GM23338 (cell line): ENCODE measurements at regions not wholly inside any gene's neighbourhood (a gene's known extent, or its start where the extent isn't known, plus 50 kb on each side); places are given as distances from the start of the nearest gene placed in this dataset.

Experiments
- EZH2 ChIP-seq: fragments of 200-600 bp; sonication (generic); IDR thresholded peaks from one replicate; pipeline ENCODE4 v1.8.0; 2017; ENCODE audit warnings: antibody characterized with exemption, mild to moderate bottlenecking, low read depth; ENCODE audit not compliant: unreplicated experiment
- EZH2phosphoT487 ChIP-seq: fragments of 200-600 bp; sonication (generic); IDR thresholded peaks from one replicate; pipeline ENCODE4 v1.8.1; 2018; ENCODE audit warnings: antibody characterized with exemption; ENCODE audit not compliant: unreplicated experiment
- POLR2AphosphoS5 ChIP-seq: IDR thresholded peaks from 2 replicates; pipeline ENCODE4 v1.6.1; 2016; ENCODE audit warnings: antibody characterized with exemption, low read depth
- STAT1 ChIP-seq: IDR thresholded peaks from one replicate; pipeline ENCODE4 v1.6.1; 2016; ENCODE audit warnings: antibody characterized with exemption; ENCODE audit not compliant: unreplicated experiment
- TF ChIP-seq, protein P1 (sequence below), 2 experiments: fragments of 200-600 bp in 1 of 2; sonication (generic) in 1 of 2; conservative IDR thresholded peaks; 2 replicates each; pipeline versions ENCODE4 v1.5.1 to v1.6.1; 2016 to 2017; ENCODE audit warnings: antibody characterized with exemption in 2 of 2, low read depth in 2 of 2, mild to moderate bottlenecking in 2 of 2, moderate library complexity in 1 of 2
- TF ChIP-seq, protein P2 (sequence below): IDR thresholded peaks from one replicate; pipeline ENCODE4 v1.6.1; 2018; ENCODE audit warnings: antibody characterized with exemption; ENCODE audit not compliant: unreplicated experiment

DNA sequence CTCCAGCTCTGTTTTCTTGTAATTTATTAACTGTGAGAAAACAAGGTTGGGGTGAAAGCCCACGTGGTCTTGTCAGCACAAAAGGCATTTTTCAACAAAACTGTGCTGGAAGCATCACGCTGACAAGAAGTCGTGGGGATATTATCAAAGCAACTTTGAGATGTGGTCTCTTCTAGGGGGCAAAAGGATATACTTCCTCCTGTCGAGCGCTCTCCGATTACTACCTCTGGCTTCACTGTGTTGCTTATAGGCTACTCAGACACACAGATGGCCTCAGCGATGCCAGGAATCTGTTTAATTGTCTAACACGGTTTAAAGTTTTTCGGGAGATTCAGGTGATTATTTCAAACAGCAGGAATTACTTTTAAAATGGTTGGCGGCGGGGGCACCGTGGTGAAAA is 275.9 kb upstream of the SOX4 start:
- TF ChIP-seq, protein P1, sequence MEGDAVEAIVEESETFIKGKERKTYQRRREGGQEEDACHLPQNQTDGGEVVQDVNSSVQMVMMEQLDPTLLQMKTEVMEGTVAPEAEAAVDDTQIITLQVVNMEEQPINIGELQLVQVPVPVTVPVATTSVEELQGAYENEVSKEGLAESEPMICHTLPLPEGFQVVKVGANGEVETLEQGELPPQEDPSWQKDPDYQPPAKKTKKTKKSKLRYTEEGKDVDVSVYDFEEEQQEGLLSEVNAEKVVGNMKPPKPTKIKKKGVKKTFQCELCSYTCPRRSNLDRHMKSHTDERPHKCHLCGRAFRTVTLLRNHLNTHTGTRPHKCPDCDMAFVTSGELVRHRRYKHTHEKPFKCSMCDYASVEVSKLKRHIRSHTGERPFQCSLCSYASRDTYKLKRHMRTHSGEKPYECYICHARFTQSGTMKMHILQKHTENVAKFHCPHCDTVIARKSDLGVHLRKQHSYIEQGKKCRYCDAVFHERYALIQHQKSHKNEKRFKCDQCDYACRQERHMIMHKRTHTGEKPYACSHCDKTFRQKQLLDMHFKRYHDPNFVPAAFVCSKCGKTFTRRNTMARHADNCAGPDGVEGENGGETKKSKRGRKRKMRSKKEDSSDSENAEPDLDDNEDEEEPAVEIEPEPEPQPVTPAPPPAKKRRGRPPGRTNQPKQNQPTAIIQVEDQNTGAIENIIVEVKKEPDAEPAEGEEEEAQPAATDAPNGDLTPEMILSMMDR (conservative IDR thresholded peaks at IDR 0.05; ENCODE audit: low read depth in 2 of 2) = no peak
- TF ChIP-seq EZH2 = no peak
- TF ChIP-seq, protein P2, sequence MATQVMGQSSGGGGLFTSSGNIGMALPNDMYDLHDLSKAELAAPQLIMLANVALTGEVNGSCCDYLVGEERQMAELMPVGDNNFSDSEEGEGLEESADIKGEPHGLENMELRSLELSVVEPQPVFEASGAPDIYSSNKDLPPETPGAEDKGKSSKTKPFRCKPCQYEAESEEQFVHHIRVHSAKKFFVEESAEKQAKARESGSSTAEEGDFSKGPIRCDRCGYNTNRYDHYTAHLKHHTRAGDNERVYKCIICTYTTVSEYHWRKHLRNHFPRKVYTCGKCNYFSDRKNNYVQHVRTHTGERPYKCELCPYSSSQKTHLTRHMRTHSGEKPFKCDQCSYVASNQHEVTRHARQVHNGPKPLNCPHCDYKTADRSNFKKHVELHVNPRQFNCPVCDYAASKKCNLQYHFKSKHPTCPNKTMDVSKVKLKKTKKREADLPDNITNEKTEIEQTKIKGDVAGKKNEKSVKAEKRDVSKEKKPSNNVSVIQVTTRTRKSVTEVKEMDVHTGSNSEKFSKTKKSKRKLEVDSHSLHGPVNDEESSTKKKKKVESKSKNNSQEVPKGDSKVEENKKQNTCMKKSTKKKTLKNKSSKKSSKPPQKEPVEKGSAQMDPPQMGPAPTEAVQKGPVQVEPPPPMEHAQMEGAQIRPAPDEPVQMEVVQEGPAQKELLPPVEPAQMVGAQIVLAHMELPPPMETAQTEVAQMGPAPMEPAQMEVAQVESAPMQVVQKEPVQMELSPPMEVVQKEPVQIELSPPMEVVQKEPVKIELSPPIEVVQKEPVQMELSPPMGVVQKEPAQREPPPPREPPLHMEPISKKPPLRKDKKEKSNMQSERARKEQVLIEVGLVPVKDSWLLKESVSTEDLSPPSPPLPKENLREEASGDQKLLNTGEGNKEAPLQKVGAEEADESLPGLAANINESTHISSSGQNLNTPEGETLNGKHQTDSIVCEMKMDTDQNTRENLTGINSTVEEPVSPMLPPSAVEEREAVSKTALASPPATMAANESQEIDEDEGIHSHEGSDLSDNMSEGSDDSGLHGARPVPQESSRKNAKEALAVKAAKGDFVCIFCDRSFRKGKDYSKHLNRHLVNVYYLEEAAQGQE = no peak
- TF ChIP-seq POLR2AphosphoS5 = no peak
- TF ChIP-seq EZH2phosphoT487 = no peak
- no peak for TF ChIP-seq STAT1
